ENCODE measurements at regions not wholly inside any gene's neighbourhood (a gene's known extent, or its start where the extent isn't known, plus 50 kb on each side); places are given as distances from the start of the nearest gene placed in this dataset.

DNA sequence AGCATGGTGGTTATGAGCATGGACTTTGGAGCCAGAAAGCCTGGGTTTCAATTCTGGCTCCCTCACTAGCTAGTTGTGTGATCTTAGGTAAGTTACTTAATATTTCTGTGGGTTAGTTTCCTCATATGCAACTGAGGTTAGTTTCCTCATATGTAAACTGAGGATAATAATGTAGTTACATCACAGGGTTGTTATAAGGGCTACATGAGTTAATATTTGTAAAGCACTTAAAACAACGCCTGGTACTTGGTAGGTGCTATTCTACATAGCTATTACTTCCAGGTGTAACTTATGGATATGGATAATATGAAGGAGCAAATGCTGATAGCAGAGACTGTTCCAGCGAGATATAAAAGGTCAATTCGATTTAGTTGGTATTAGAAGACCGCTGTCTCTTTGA is 69.4 kb upstream of the POU5F2 start:
- no peaks in the 10 kb centered on the region for H3K79me2 ChIP-seq (ENCODE audit: insufficient read depth, low read length)
- 90% methylated on average over 4 of the region's 4 CpGs for WGBS (ENCODE audit: low lambda C conversion rate)
- no peaks in the 10 kb centered on the region for H3K36me3 ChIP-seq (replicated peaks in 1 of 2; ENCODE audit: control insufficient read depth in 1 of 2, insufficient read depth in 2 of 2, low read length in 2 of 2)
- CTCF ChIA-PET (ENCODE audit: low intra/inter-chr PET ratio, low total read pairs): no interaction called here
- FAIRE-seq (no peak), DNase-seq (ENCODE audit: low spot score) (no peak), ATAC-seq (no peak)
- BruUV-seq (replicated peaks): no TSS peak
- H3K9me3 ChIP-seq (ENCODE audit: low read length): no peaks in the 10 kb centered on the region
- no peak overlapping the region for H3K4me2 ChIP-seq (ENCODE audit: low read depth, low read length)
- intact Hi-C loops (cut with micrococcal nuclease; ENCODE audit: unreplicated experiment): no loop called here
- no peaks in the 10 kb centered on the region for H4K20me1 ChIP-seq (ENCODE audit: insufficient read depth, low read length)
- in situ Hi-C loops (cut with HindIII; ENCODE audit: extremely low pct_ligation_motif_present, low pct_unique_long_range_greater_than_20kb): no loop called here
- no peaks in the 10 kb centered on the region for H3K4me1 ChIP-seq (ENCODE audit: insufficient read depth, low read length)
- POLR2A ChIA-PET: no interaction called here
- no peaks in the 10 kb centered on the region for H3K27me3 ChIP-seq (ENCODE audit: control insufficient read depth in 1 of 2, insufficient read depth in 2 of 2, low read length in 2 of 2)
- no peak for TF ChIP-seq SSRP1 (CRISPR knock-in tag; IDR thresholded peaks at IDR 0.05)
- no peak for TF ChIP-seq FOXO1 (CRISPR knock-in tag; IDR thresholded peaks at IDR 0.05)
- TF ChIP-seq ZNF138 (CRISPR knock-in tag; IDR thresholded peaks at IDR 0.05; ENCODE audit: low read depth): no peak
- TF ChIP-seq MED13 (CRISPR knock-in tag; IDR thresholded peaks at IDR 0.05): no peak
- TF ChIP-seq ONECUT2 (CRISPR knock-in tag; IDR thresholded peaks at IDR 0.05): no peak
- TF ChIP-seq MTA1 (CRISPR knock-in tag; IDR thresholded peaks at IDR 0.05; ENCODE audit: borderline replicate concordance): no peak
- TF ChIP-seq RBM22 (optimal IDR thresholded peaks at IDR 0.05; ENCODE audit: low read length): no peak
- TF ChIP-seq TRAFD1 (CRISPR knock-in tag; IDR thresholded peaks at IDR 0.05; ENCODE audit: borderline replicate concordance): no peak
- TF ChIP-seq ZFP90 (CRISPR knock-in tag; IDR thresholded peaks at IDR 0.05; ENCODE audit: borderline replicate concordance): no peak
- no peak for TF ChIP-seq ZNF33A (CRISPR knock-in tag; IDR thresholded peaks at IDR 0.05; ENCODE audit: borderline replicate concordance)
- TF ChIP-seq ZNF274 (CRISPR knock-in tag; IDR thresholded peaks at IDR 0.05): no peak
- TF ChIP-seq MYPOP (CRISPR knock-in tag; IDR thresholded peaks at IDR 0.05): no peak
- TF ChIP-seq NPAS2 (CRISPR knock-in tag; IDR thresholded peaks at IDR 0.05; ENCODE audit: borderline replicate concordance): no peak
- TF ChIP-seq HMGA1 (CRISPR knock-in tag; conservative IDR thresholded peaks at IDR 0.05): no peak
- TF ChIP-seq ZNF383 (CRISPR knock-in tag; IDR thresholded peaks at IDR 0.05; ENCODE audit: borderline replicate concordance): no peak
- TF ChIP-seq RFX5 (IDR thresholded peaks at IDR 0.05; ENCODE audit: low read depth, low read length): no peak
- no peak for TF ChIP-seq ZNF563 (CRISPR knock-in tag; IDR thresholded peaks at IDR 0.05)
- no peak overlapping the region for H3K9ac ChIP-seq (ENCODE audit: insufficient read depth, low read depth, low read length)
- H3K27ac ChIP-seq (ENCODE audit: extremely low read length, insufficient read depth, low read length): no peak overlapping the region
- H2AFZ ChIP-seq (ENCODE audit: low read length): no peak overlapping the region
- H3K4me3 ChIP-seq (replicated peaks in 1 of 3; ENCODE audit: insufficient read depth in 1 of 3, low read depth in 2 of 3, low read length in 3 of 3): no peak overlapping the region

Data from HepG2 (cell line).